Activated T-cell treated with anti-CD3 and anti-CD28 coated beads for 48 hours (primary cell): ENCODE measurements at regions not wholly inside any gene's neighbourhood (a gene's known extent, or its start where the extent isn't known, plus 50 kb on each side); places are given as distances from the start of the nearest gene placed in this dataset.

Experiments
- DNase-seq: peaks from one replicate; pipeline ENCODE4 v3.0.0-alpha.2; 2020; ENCODE audit warnings: low read depth

- no peak for DNase-seq
Observed at GRCh38 chr11:42482822-42483221, 829.0 kb upstream of the API5 start.

GRCh38 chr11:42490506-42490905 lies 821.3 kb upstream of the API5 start:
- DNase-seq, result no peak

GRCh38 chr11:42494459-42494858 lies 817.3 kb upstream of the API5 start:
- no peak for DNase-seq

GRCh38 chr11:42498971-42499370 lies 812.8 kb upstream of the API5 start:
- no peak for DNase-seq

- no peak for DNase-seq
Observed at GRCh38 chr11:42502151-42502550, 809.6 kb upstream of the API5 start.

- DNase-seq, result no peak
Observed at GRCh38 chr11:42521994-42522393, 789.8 kb upstream of the API5 start.

GRCh38 chr11:42524534-42525227 lies 787.1 kb upstream of the API5 start:
- peak; percentile 1 for DNase-seq

- DNase-seq, result no peak
Observed at GRCh38 chr11:42526426-42526825, 785.4 kb upstream of the API5 start.

- DNase-seq, result no peak
Observed at GRCh38 chr11:42528471-42528870, 783.3 kb upstream of the API5 start.

GRCh38 chr11:42528911-42529310 lies 782.9 kb upstream of the API5 start:
- DNase-seq, result no peak

- no peak for DNase-seq
Observed at GRCh38 chr11:42536611-42537360, 775.0 kb upstream of the API5 start.

- no peak for DNase-seq
Observed at GRCh38 chr11:42542336-42542735, 769.5 kb upstream of the API5 start.

- DNase-seq, result no peak
Observed at GRCh38 chr11:42543844-42544419, 767.9 kb upstream of the API5 start.

- no peak for DNase-seq
Observed at GRCh38 chr11:42544726-42545125, 767.1 kb upstream of the API5 start.

- no peak for DNase-seq
Observed at GRCh38 chr11:42545954-42546353, 765.8 kb upstream of the API5 start.

- DNase-seq, result no peak
Observed at GRCh38 chr11:42552786-42553185, 759.0 kb upstream of the API5 start.

- no peak for DNase-seq
Observed at GRCh38 chr11:42555190-42555589, 756.6 kb upstream of the API5 start.

GRCh38 chr11:42571131-42571877 lies 740.5 kb upstream of the API5 start:
- DNase-seq, result no peak

- DNase-seq, result no peak
Observed at GRCh38 chr11:42571878-42572610, 739.8 kb upstream of the API5 start.

- no peak for DNase-seq
Observed at GRCh38 chr11:42576318-42576717, 735.5 kb upstream of the API5 start.

GRCh38 chr11:42589286-42589685 lies 722.5 kb upstream of the API5 start:
- no peak for DNase-seq

GRCh38 chr11:42591841-42592240 lies 720.0 kb upstream of the API5 start:
- no peak for DNase-seq
